ENCODE measurements at regions not wholly inside any gene's neighbourhood (a gene's known extent, or its start where the extent isn't known, plus 50 kb on each side); places are given as distances from the start of the nearest gene placed in this dataset.

DNA sequence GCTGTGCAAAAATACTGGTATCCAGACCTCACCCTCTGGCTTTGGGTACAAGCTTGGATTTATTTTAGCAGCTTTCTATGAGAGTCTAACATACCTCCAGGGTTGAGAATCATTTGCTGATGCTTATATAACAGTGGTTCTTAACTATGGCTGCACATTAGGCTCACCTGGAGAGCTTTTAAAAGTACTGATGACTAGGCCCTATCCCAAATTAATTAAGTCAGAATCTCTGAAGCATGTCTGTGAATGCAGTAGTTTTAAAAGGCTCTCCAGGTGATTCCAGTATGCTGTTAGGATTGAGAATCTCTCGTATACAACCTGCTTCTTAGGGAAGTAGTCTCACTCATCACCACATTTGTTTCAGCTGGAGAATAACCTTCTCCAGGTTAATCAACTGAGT lies 99.2 kb downstream of the PDHA2 start:
- no peak for TF ChIP-seq MAX (IDR thresholded peaks at IDR 0.05)
- no peak for TF ChIP-seq SP1 (IDR thresholded peaks at IDR 0.05; ENCODE audit: low read depth)
- TF ChIP-seq CTCF (IDR thresholded peaks at IDR 0.05 in 2 of 3, conservative IDR thresholded peaks at IDR 0.05 in 1 of 3; ENCODE audit: borderline replicate concordance in 1 of 3, insufficient read depth in 1 of 3, low read depth in 2 of 3, low read length in 2 of 3): no peak
- TF ChIP-seq POLR2A (IDR thresholded peaks at IDR 0.05; ENCODE audit: borderline replicate concordance, extremely low read depth, insufficient read depth, insufficient read length): no peak
- no peak for TF ChIP-seq RAD21 (IDR thresholded peaks at IDR 0.05; ENCODE audit: low read depth)
- TF ChIP-seq SRF (IDR thresholded peaks at IDR 0.05; ENCODE audit: low read depth): no peak
